ENCODE measurements at regions not wholly inside any gene's neighbourhood (a gene's known extent, or its start where the extent isn't known, plus 50 kb on each side); places are given as distances from the start of the nearest gene placed in this dataset.

DNA sequence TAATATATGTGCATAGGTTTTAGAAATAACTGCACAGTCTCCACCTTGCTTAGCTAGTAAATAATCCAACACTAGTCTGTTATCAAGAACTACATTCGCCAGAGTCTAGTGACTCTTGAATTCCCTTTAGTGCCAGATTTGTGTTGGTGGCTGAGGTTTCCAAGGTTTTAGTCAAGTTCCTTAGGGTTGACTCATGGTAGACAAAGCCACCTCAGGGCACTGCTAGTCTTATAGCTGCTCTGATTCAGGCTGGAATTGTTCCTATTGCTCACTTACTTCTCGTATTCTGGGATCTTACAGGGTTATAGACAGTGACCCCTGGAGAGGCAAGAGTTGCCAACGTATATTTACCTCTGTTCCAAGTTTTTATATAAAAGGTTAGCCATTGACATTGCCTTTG, 1369.8 kb upstream of the CDH9 start:
- Histone ChIP-seq H3K36me3 (no peaks in the 10 kb centered on the region), H3K4me3 (no peak overlapping the region)
- TF ChIP-seq, protein P1, sequence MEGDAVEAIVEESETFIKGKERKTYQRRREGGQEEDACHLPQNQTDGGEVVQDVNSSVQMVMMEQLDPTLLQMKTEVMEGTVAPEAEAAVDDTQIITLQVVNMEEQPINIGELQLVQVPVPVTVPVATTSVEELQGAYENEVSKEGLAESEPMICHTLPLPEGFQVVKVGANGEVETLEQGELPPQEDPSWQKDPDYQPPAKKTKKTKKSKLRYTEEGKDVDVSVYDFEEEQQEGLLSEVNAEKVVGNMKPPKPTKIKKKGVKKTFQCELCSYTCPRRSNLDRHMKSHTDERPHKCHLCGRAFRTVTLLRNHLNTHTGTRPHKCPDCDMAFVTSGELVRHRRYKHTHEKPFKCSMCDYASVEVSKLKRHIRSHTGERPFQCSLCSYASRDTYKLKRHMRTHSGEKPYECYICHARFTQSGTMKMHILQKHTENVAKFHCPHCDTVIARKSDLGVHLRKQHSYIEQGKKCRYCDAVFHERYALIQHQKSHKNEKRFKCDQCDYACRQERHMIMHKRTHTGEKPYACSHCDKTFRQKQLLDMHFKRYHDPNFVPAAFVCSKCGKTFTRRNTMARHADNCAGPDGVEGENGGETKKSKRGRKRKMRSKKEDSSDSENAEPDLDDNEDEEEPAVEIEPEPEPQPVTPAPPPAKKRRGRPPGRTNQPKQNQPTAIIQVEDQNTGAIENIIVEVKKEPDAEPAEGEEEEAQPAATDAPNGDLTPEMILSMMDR (IDR thresholded peaks at IDR 0.05): no peak
- TF ChIP-seq EP300 (IDR thresholded peaks at IDR 0.05; ENCODE audit: low read depth) (no peak), POLR2AphosphoS5 (IDR thresholded peaks at IDR 0.05) (no peak), POLR2A (IDR thresholded peaks at IDR 0.05) (no peak)

DNA sequence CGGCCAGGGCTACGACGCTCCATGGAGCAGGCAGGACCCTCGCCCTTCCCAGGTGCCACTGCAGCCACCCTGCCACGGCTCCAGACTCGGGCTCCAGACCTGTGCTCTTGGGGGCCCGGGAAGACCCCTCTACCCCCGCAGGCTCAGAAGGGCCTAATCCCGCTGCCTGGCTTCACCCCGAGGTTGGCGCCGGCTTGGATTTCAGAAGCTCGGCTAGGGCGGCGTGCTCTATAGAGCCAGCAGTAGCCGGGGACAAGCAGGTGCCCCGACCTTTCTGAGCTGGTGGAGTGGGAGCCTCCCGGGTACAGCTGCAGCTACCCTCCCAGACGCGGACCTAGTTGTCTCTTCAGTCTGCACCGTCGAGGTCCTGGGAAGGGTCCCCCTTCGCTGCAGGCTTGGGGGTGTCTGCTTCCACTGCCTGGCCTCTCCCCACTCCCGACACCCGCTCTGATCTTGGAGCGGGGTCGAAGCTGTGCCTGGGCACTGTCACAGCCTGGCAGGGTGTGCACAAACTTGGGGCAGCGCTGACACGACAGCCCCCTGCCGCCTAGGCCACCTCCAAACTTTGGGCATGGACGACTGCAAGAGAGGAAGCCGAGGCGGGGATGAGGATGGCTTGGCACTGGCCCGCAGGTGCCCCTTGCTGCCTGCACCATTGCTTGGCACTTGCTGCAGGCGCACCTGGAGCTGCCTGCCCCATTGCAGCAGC, 1366.1 kb upstream of the CDH9 start:
- intact Hi-C loops (cut with DNase I; ENCODE audit: low total_unique reads): no loop called here
- no peaks in the 10 kb centered on the region for H3K27me3 ChIP-seq
- no peaks in the 10 kb centered on the region for H3K36me3 ChIP-seq
- TF ChIP-seq POLR2AphosphoS5 (IDR thresholded peaks at IDR 0.05) (no peak), POLR2A (IDR thresholded peaks at IDR 0.05) (no peak), EP300 (IDR thresholded peaks at IDR 0.05; ENCODE audit: low read depth) (no peak)
- TF ChIP-seq, protein P1 (IDR thresholded peaks at IDR 0.05): no peak
- 89% methylated on average over 23 of the region's 35 CpGs; no CpG with 5 or more reads in 1 of the 2 donors for WGBS, 2 donors (ENCODE audit: low coverage in 1 of 2)
- no peaks in the 10 kb centered on the region for H3K9me3 ChIP-seq
- no peaks in the 10 kb centered on the region for H3K4me1 ChIP-seq
- no peak overlapping the region for H3K27ac ChIP-seq
- no peak overlapping the region for H3K4me3 ChIP-seq
- in situ Hi-C loops (cut with MboI; ENCODE audit: low pct_ligation_motif_present in 1 of 4, low pct_unique_long_range_greater_than_20kb in 1 of 4, low sequenced_read_pairs in 3 of 4): no loop called here
- no peak for DNase-seq

More for the DNA sequence above, 1369.8 kb upstream of the CDH9 start:
- H3K27ac ChIP-seq: no peak overlapping the region
- in situ Hi-C loops (cut with MboI; ENCODE audit: low pct_ligation_motif_present in 1 of 4, low pct_unique_long_range_greater_than_20kb in 1 of 4, low sequenced_read_pairs in 3 of 4): no loop called here
- no peaks in the 10 kb centered on the region for H3K27me3 ChIP-seq
- no peaks in the 10 kb centered on the region for H3K9me3 ChIP-seq
- H3K4me1 ChIP-seq: no peaks in the 10 kb centered on the region
- WGBS, 2 donors (ENCODE audit: low coverage in 1 of 2): 69 to 92% methylated on average over 2 to 3 of the region's 3 CpGs
- intact Hi-C loops (cut with DNase I; ENCODE audit: low total_unique reads): no loop called here
- DNase-seq: no peak

DNA sequence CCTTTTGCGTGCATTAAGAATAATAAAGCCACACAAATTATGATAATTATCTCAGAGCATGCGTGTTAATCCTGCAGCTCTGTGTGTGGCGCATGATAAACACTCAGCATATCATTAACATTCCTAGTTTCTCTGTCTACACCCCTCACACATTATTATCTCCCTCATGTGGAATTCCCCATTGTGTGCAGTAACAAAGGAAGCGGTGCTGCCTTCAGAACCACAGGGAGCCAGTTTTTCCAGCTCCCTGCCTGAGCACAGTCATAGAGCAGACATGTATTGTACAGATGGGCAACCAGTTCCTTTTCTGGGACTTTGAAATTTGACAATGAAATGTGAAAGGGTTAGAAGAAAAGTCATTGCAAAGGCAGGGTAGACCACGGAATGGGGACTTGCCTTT, 1365.5 kb upstream of the CDH9 start:
- intact Hi-C loops (cut with DNase I; ENCODE audit: low total_unique reads): no loop called here
- H3K36me3 ChIP-seq: no peaks in the 10 kb centered on the region
- in situ Hi-C loops (cut with MboI; ENCODE audit: low pct_ligation_motif_present in 1 of 4, low pct_unique_long_range_greater_than_20kb in 1 of 4, low sequenced_read_pairs in 3 of 4): no loop called here
- WGBS, 2 donors (ENCODE audit: low coverage in 1 of 2): 90 to 100% methylated on average over 4 to 5 of the region's 5 CpGs
- H3K27me3 ChIP-seq: no peaks in the 10 kb centered on the region
- H3K4me3 ChIP-seq: no peak overlapping the region
- no peaks in the 10 kb centered on the region for H3K9me3 ChIP-seq
- no peaks in the 10 kb centered on the region for H3K4me1 ChIP-seq
- H3K27ac ChIP-seq: no peak overlapping the region
- DNase-seq: no peak
- TF ChIP-seq POLR2A (IDR thresholded peaks at IDR 0.05) (no peak), EP300 (IDR thresholded peaks at IDR 0.05; ENCODE audit: low read depth) (no peak), POLR2AphosphoS5 (IDR thresholded peaks at IDR 0.05) (no peak)
- TF ChIP-seq, protein P1 (IDR thresholded peaks at IDR 0.05): no peak

DNA sequence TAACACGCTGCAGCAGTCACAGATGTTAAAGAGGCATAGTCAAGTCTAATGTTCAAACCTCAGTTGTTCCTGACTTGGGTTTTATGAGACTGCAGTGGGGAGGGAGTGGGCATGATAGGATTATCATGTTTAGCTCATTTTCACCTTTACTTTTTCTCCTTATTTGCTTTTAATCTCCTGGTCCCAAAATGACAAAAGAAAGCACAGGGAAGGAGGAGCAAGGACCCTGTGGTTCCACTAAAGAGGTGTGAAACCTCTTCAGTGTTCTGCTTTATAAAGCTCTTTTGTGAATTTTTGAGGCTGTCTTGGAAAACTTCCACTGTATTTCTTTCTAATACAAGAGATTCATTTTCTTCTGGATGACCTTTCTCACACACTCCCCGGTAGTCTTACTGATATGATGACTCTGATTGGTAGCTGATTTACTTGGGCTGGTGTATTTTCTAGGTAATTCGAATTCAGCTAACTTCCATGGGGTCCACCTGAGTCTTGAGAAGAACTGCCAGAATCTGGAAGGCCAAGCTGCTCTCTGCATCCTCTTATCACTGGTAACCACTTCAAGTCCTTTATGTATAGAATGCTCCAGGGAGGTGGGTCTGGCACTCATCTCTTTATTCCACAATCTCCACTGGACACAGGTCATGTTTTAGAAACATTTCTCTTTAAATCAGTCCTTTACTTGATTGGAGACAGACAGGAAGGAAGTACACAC, 1364.4 kb upstream of the CDH9 start:
- no peak overlapping the region for H3K27ac ChIP-seq
- no peaks in the 10 kb centered on the region for H3K9me3 ChIP-seq
- intact Hi-C loops (cut with DNase I; ENCODE audit: low total_unique reads) (no loop called here), in situ Hi-C loops (cut with MboI; ENCODE audit: low pct_ligation_motif_present in 1 of 4, low pct_unique_long_range_greater_than_20kb in 1 of 4, low sequenced_read_pairs in 3 of 4) (no loop called here)
- DNase-seq: no peak
- H3K27me3 ChIP-seq: no peaks in the 10 kb centered on the region
- 75 to 79% methylated on average over 3 of the region's 3 CpGs for WGBS, 2 donors (ENCODE audit: low coverage in 1 of 2)
- TF ChIP-seq EP300 (IDR thresholded peaks at IDR 0.05; ENCODE audit: low read depth): no peak
- TF ChIP-seq POLR2AphosphoS5 (IDR thresholded peaks at IDR 0.05): no peak
- no peak overlapping the region for H3K4me3 ChIP-seq
- no peaks in the 10 kb centered on the region for H3K4me1 ChIP-seq
- no peaks in the 10 kb centered on the region for H3K36me3 ChIP-seq
